ENCODE measurements at regions not wholly inside any gene's neighbourhood (a gene's known extent, or its start where the extent isn't known, plus 50 kb on each side); places are given as distances from the start of the nearest gene placed in this dataset.
"Not testable (repeated sequence)": the region's sequence is repeated elsewhere in the genome, so short reads cannot be mapped to it uniquely, and the experiment has no call there.

- no peak for DNase-seq (ENCODE audit: low spot score)
These were observed 50.2 kb upstream of the FGF3 start for GRCh38 chr11:69869311-69869939.

- DNase-seq (ENCODE audit: low spot score): no peak
These were observed 51.5 kb upstream of the FGF3 start for GRCh38 chr11:69870766-69871165.

GRCh38 chr11:69873166-69874077, 54.2 kb upstream of the FGF3 start:
- no peak for DNase-seq (ENCODE audit: low spot score)

GRCh38 chr11:69874178-69874983, 55.2 kb upstream of the FGF3 start:
- no peak for DNase-seq (ENCODE audit: low spot score)

- no peak for DNase-seq (ENCODE audit: low spot score)
These were observed 55.9 kb upstream of the FGF3 start for GRCh38 chr11:69874984-69875624.

- DNase-seq (ENCODE audit: low spot score): no peak
These were observed 56.8 kb upstream of the FGF3 start for GRCh38 chr11:69876013-69876412.

- no peak for DNase-seq (ENCODE audit: low spot score)
These were observed 58.0 kb upstream of the FGF3 start for GRCh38 chr11:69877235-69877634.

- not testable (repeated sequence) for DNase-seq (ENCODE audit: low spot score)
These were observed 58.5 kb upstream of the FGF3 start for GRCh38 chr11:69877704-69878103.

GRCh38 chr11:69878144-69878883, 59.1 kb upstream of the FGF3 start:
- no peak for DNase-seq (ENCODE audit: low spot score)

GRCh38 chr11:69878927-69879728, 59.9 kb upstream of the FGF3 start:
- DNase-seq (ENCODE audit: low spot score): no peak

- no peak for DNase-seq (ENCODE audit: low spot score)
These were observed 60.5 kb upstream of the FGF3 start for GRCh38 chr11:69879729-69880005.

- DNase-seq (ENCODE audit: low spot score): no peak
These were observed 61.0 kb upstream of the FGF3 start for GRCh38 chr11:69880041-69880825.

GRCh38 chr11:69880826-69881445, 61.7 kb upstream of the FGF3 start:
- DNase-seq (ENCODE audit: low spot score): no peak

GRCh38 chr11:69881467-69882269, 62.5 kb upstream of the FGF3 start:
- no peak for DNase-seq (ENCODE audit: low spot score)

- DNase-seq (ENCODE audit: low spot score): no peak
These were observed 63.0 kb upstream of the FGF3 start for GRCh38 chr11:69882270-69882608.

GRCh38 chr11:69883292-69884255, 64.4 kb upstream of the FGF3 start:
- DNase-seq (ENCODE audit: low spot score): no peak

- no peak for DNase-seq (ENCODE audit: low spot score)
These were observed 65.1 kb upstream of the FGF3 start for GRCh38 chr11:69884286-69884685.

- DNase-seq (ENCODE audit: low spot score): no peak
These were observed 65.5 kb upstream of the FGF3 start for GRCh38 chr11:69884751-69885150.

All from RKO (cell line).